Uterus (tissue), 2 donors: ENCODE measurements at regions not wholly inside any gene's neighbourhood (a gene's known extent, or its start where the extent isn't known, plus 50 kb on each side); places are given as distances from the start of the nearest gene placed in this dataset.

Experiments
- POLR2A ChIP-seq, 2 donors: fragments of 450-650 bp; IDR thresholded peaks; one replicate each; pipeline ENCODE4 v1.6.1; 2016; ENCODE audit warnings: antibody characterized with exemption in 2 of 2, mild to moderate bottlenecking in 1 of 2, moderate library complexity in 1 of 2
- TF ChIP-seq, protein P1 (sequence below), 4 experiments: fragments of 200-600 bp in 2 of 4; fragments of 450-650 bp in 2 of 4; sonication (generic) in 2 of 4; IDR thresholded peaks; one replicate each; pipeline ENCODE4 v1.5.1; 2016 to 2019; ENCODE audit warnings: antibody characterized with exemption in 4 of 4, mild to moderate bottlenecking in 2 of 4, moderate library complexity in 1 of 4

DNA sequence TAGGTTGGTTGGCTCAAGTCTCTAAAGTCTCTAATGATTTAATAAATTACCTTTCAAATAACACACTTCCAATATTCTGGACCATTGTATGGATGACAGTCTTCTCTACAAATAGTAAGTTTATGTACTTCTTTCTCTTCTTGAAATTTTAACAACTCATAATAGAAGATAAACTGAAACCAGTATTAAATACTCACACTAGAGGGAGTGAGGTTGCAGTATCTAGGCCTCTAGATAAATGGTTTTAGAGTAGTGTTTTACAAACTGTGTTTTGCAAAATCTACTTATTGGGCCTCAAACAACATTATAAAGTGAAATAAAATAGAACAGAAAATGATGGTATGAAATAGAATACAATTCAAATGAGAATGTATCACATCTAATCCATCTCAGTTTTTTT, 479.9 kb upstream of the BRINP3 start:
- TF ChIP-seq, protein P1, sequence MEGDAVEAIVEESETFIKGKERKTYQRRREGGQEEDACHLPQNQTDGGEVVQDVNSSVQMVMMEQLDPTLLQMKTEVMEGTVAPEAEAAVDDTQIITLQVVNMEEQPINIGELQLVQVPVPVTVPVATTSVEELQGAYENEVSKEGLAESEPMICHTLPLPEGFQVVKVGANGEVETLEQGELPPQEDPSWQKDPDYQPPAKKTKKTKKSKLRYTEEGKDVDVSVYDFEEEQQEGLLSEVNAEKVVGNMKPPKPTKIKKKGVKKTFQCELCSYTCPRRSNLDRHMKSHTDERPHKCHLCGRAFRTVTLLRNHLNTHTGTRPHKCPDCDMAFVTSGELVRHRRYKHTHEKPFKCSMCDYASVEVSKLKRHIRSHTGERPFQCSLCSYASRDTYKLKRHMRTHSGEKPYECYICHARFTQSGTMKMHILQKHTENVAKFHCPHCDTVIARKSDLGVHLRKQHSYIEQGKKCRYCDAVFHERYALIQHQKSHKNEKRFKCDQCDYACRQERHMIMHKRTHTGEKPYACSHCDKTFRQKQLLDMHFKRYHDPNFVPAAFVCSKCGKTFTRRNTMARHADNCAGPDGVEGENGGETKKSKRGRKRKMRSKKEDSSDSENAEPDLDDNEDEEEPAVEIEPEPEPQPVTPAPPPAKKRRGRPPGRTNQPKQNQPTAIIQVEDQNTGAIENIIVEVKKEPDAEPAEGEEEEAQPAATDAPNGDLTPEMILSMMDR (IDR thresholded peaks at IDR 0.05): no peak
- TF ChIP-seq POLR2A (IDR thresholded peaks at IDR 0.05): no peak
